Uterus (tissue), 3 donors: ENCODE measurements at regions not wholly inside any gene's neighbourhood (a gene's known extent, or its start where the extent isn't known, plus 50 kb on each side); places are given as distances from the start of the nearest gene placed in this dataset.

ENCODE experiments used
- DNase-seq, 2 donors: peaks; one replicate each; pipeline ENCODE4 v3.0.0-alpha.2; 2019 to 2020
- H3K27ac ChIP-seq, 2 donors: fragments of 200-600 bp; sonication (generic); 1 replicate in 1 of 2; 2 replicates in 1 of 2; pipeline ENCODE4 v1.5.1; 2016 to 2018
- H3K27me3 ChIP-seq, 2 donors: fragments of 200-600 bp; sonication (generic); one replicate each; pipeline ENCODE4 v1.5.1; 2018 to 2019; ENCODE audit warnings: control low read depth in 1 of 2
- H3K36me3 ChIP-seq, 2 donors: fragments of 200-600 bp; sonication (generic); one replicate each; pipeline ENCODE4 v1.5.1; 2019; ENCODE audit warnings: control low read depth in 1 of 2
- H3K4me1 ChIP-seq, 2 donors: fragments of 200-600 bp; sonication (generic); one replicate each; pipeline ENCODE4 v1.5.1; 2018 to 2019; ENCODE audit warnings: control low read depth in 1 of 2
- H3K4me3 ChIP-seq, 2 donors: fragments of 200-600 bp; sonication (generic); 1 replicate in 1 of 2; 2 replicates in 1 of 2; pipeline ENCODE4 v1.5.1; 2018 to 2019; ENCODE audit warnings: mild to moderate bottlenecking in 1 of 2
- H3K9me3 ChIP-seq, 2 donors: fragments of 200-600 bp; sonication (generic); one replicate each; pipeline ENCODE4 v1.5.1; 2019; ENCODE audit warnings: control low read depth in 1 of 2
- POLR2A ChIP-seq, 2 donors: fragments of 450-650 bp; IDR thresholded peaks; one replicate each; pipeline ENCODE4 v1.6.1; 2016; ENCODE audit warnings: antibody characterized with exemption in 2 of 2, mild to moderate bottlenecking in 1 of 2, moderate library complexity in 1 of 2
- intact Hi-C: fragments of 100-400 bp; cut with DNase I; formaldehyde crosslinking; loops from one replicate; pipeline ENCODE4 v1.15.1; 2023; ENCODE audit warnings: low total_unique reads
- TF ChIP-seq, protein P1 (sequence below), 4 experiments: fragments of 200-600 bp in 2 of 4; fragments of 450-650 bp in 2 of 4; sonication (generic) in 2 of 4; IDR thresholded peaks; one replicate each; pipeline ENCODE4 v1.5.1; 2016 to 2019; ENCODE audit warnings: antibody characterized with exemption in 4 of 4, mild to moderate bottlenecking in 2 of 4, moderate library complexity in 1 of 4
- donor health status: DM: yes; HTN: yes; CAD: no.

DNA sequence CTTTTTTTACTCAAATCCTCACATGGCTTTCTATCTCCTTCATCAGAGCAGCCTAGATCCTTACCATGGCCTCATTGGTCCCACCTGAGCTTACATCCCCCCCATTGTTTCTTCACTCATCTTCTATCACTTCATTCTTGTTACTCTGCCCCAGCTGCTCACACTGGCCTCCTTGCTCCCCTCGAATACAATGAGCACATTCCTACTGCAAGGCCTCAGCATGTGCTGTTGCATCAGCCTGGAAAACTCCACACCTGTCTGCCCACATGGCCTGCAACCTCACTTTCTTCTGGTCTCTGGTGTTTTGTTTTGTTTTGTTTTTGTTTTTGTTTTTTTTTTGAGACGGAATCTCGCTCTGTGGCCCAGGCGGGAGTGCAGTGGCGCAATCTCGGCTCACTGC is 212.6 kb downstream of the TBX18 start:
- Histone ChIP-seq H3K4me3 (no peak overlapping the region), H3K36me3 (no peaks in the 10 kb centered on the region), H3K4me1 (no peaks in the 10 kb centered on the region), H3K27me3 (no peaks in the 10 kb centered on the region), H3K27ac (no peak overlapping the region), H3K9me3 (no peaks in the 10 kb centered on the region)
- TF ChIP-seq POLR2A (IDR thresholded peaks at IDR 0.05): no peak
- TF ChIP-seq, protein P1, sequence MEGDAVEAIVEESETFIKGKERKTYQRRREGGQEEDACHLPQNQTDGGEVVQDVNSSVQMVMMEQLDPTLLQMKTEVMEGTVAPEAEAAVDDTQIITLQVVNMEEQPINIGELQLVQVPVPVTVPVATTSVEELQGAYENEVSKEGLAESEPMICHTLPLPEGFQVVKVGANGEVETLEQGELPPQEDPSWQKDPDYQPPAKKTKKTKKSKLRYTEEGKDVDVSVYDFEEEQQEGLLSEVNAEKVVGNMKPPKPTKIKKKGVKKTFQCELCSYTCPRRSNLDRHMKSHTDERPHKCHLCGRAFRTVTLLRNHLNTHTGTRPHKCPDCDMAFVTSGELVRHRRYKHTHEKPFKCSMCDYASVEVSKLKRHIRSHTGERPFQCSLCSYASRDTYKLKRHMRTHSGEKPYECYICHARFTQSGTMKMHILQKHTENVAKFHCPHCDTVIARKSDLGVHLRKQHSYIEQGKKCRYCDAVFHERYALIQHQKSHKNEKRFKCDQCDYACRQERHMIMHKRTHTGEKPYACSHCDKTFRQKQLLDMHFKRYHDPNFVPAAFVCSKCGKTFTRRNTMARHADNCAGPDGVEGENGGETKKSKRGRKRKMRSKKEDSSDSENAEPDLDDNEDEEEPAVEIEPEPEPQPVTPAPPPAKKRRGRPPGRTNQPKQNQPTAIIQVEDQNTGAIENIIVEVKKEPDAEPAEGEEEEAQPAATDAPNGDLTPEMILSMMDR (IDR thresholded peaks at IDR 0.05): no peak
- DNase-seq: no peak
- intact Hi-C loops: no loop called here

DNA sequence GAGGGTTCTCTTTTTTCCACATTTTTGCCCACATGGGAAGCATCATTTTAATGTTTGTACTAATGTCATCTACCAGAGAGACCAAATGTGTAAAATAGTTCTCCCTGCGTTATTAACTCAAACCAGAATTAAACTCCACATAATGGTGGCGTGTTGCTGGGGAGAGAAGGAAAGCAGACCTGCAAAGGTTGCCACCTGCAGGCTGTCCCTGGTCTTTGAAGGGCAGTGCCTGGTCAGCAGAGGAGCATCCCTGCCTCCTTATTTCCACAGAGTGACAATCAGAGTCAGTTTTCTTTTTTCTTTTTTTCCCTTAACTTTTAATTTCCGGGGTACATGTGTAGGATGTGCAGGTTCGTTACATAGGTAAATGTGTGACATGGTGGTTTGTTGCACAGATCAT is 214.5 kb downstream of the TBX18 start:
- Histone ChIP-seq H3K27ac (no peak overlapping the region), H3K4me3 (no peak overlapping the region), H3K4me1 (no peaks in the 10 kb centered on the region), H3K36me3 (no peaks in the 10 kb centered on the region), H3K27me3 (no peaks in the 10 kb centered on the region), H3K9me3 (no peaks in the 10 kb centered on the region)
- TF ChIP-seq, protein P1 (IDR thresholded peaks at IDR 0.05): no peak
- no peak for TF ChIP-seq POLR2A (IDR thresholded peaks at IDR 0.05)
- intact Hi-C loops: no loop called here
- no peak for DNase-seq

DNA sequence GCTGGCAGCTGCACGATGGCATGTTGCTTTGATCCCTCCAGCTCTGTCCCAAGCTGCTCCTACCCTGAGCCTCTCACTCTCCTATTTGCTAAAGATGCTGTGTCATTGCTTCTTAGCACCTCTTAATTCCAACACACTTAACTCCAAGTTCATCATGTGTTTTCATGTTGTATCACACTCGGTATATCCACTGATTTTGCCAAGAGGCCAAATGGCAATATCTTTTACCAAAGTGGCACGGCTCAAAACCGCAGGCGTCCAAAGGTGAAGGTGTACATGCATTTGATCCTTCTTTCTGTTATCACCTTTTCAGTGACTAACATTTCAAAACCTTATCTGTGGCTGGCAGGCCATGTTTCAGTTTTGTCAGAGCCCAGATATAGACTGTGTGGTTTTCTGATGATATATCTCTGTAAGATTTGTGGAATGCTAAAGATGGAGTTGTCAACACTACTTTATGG is 217.0 kb downstream of the TBX18 start:
- intact Hi-C loops: no loop called here
- TF ChIP-seq, protein P1 (IDR thresholded peaks at IDR 0.05): no peak
- TF ChIP-seq POLR2A (IDR thresholded peaks at IDR 0.05): no peak
- no peak overlapping the region for H3K27ac ChIP-seq
- no peak overlapping the region for H3K4me3 ChIP-seq
- H3K36me3 ChIP-seq: no peaks in the 10 kb centered on the region
- no peaks in the 10 kb centered on the region for H3K27me3 ChIP-seq
- H3K4me1 ChIP-seq: no peaks in the 10 kb centered on the region
- H3K9me3 ChIP-seq: no peaks in the 10 kb centered on the region
- no peak for DNase-seq

DNA sequence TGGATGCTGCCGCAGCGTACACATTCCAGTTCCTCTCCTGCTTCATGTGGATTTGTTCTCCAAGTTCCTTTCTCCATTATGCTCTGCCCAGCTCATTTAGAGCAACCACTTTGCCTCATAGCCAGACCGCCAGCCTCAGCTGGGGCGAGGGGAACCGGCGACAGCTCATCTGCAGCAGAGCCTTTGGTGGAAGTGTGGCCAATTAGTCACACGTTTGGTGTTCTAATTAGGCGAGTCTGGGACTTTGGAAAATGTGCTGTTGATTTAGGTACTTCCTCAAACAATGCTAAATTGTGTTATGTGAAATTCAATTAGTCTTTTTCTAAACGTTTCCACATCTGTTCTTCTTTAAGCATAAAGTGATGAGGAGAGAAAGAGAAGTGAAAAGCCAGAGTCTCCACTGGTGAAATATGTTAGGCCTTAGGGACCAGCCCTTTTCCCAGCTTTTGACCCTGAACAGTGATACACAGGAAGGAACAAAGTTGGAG is 217.9 kb downstream of the TBX18 start:
- H3K4me1 ChIP-seq: no peaks in the 10 kb centered on the region
- intact Hi-C loops: no loop called here
- no peaks in the 10 kb centered on the region for H3K36me3 ChIP-seq
- H3K27me3 ChIP-seq: no peaks in the 10 kb centered on the region
- H3K9me3 ChIP-seq: no peaks in the 10 kb centered on the region
- no peak overlapping the region for H3K4me3 ChIP-seq
- no peak overlapping the region for H3K27ac ChIP-seq
- TF ChIP-seq POLR2A (IDR thresholded peaks at IDR 0.05): no peak
- TF ChIP-seq, protein P1 (IDR thresholded peaks at IDR 0.05): no peak
- DNase-seq: no peak

DNA sequence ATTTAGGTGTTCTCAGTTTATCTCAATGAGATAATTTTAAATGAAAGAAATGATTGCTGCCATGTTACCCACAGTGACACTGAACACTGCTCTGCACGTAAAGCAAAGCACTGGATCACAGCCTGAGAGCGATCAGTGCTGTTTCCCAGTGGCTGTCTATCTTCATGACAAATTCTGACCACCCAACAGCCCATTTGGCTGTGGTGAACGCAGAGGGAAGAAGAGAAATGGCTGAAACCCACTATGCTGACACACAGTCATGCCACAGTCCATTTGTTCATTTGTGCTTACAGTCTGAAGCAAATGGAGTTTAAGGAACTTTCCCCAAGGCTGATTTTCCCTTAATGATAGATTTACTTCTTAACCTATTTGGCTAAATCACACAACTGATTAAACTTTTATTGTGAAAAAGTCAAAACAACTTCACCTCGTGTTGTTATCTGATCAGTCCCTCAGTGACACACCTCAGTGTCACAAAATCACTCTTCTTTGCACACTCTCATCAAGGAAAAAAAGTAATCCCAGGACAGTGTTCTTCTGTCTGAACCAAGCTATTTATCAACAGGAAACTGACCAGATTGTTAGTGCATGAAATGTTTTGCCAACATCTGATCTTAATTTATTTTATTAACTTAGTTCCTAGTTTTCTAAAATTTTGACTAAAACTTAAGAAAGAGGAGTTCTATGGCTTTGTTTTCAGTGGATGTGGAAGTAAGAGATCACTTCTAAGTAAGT is 225.1 kb downstream of the TBX18 start:
- Histone ChIP-seq H3K9me3 (no peaks in the 10 kb centered on the region), H3K4me1 (no peaks in the 10 kb centered on the region), H3K27ac (no peak overlapping the region), H3K36me3 (no peaks in the 10 kb centered on the region), H3K4me3 (no peak overlapping the region), H3K27me3 (no peaks in the 10 kb centered on the region)
- DNase-seq: no peak
- intact Hi-C loops: no loop called here
- TF ChIP-seq POLR2A (IDR thresholded peaks at IDR 0.05): no peak
- TF ChIP-seq, protein P1 (IDR thresholded peaks at IDR 0.05): no peak
